PC-3 (cell line): ENCODE measurements at regions not wholly inside any gene's neighbourhood (a gene's known extent, or its start where the extent isn't known, plus 50 kb on each side); places are given as distances from the start of the nearest gene placed in this dataset.

Experiments
- EZH2 ChIP-seq: fragments of 300-600 bp; sonication (generic); IDR thresholded peaks from one replicate; pipeline ENCODE4 v1.6.1; 2017; ENCODE audit warnings: antibody characterized with exemption, mild to moderate bottlenecking, low read length; ENCODE audit not compliant: unreplicated experiment
- EZH2phosphoT487 ChIP-seq: fragments of 300-600 bp; sonication (generic); IDR thresholded peaks from 2 replicates; pipeline ENCODE4 v1.6.1; 2018; ENCODE audit warnings: mild to moderate bottlenecking, antibody characterized with exemption, low read length, borderline replicate concordance
- TF ChIP-seq, protein P1 (sequence below): fragments of 300-600 bp; sonication (generic); conservative IDR thresholded peaks from 2 replicates; pipeline ENCODE4 v1.5.1; 2017; ENCODE audit warnings: antibody characterized with exemption, low read depth, mild to moderate bottlenecking, low read length

DNA sequence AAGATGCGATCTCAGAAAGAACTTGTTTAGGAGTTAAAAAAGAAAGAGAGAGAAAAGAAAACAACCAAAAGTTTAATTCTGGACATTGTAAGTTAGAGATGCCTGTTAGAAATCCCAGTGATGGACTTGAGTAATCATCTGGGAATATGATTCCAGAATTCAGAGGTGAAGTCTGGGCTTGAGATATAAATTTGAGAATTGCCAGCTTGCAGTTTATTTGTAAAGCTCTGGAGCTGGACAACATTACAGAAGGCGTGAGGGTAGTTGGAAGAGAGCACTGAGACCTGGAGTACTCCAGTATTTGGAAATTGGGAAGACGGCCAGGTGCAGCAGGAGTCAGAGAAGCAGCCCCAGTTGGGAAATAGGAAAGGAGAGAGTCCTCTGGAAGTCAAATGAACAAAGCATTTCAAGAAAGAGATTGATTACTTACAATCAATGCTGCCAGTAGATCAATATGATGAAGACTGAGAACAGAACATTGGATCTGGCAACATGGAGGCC is 128.8 kb upstream of the ARHGAP28 start:
- TF ChIP-seq, protein P1, sequence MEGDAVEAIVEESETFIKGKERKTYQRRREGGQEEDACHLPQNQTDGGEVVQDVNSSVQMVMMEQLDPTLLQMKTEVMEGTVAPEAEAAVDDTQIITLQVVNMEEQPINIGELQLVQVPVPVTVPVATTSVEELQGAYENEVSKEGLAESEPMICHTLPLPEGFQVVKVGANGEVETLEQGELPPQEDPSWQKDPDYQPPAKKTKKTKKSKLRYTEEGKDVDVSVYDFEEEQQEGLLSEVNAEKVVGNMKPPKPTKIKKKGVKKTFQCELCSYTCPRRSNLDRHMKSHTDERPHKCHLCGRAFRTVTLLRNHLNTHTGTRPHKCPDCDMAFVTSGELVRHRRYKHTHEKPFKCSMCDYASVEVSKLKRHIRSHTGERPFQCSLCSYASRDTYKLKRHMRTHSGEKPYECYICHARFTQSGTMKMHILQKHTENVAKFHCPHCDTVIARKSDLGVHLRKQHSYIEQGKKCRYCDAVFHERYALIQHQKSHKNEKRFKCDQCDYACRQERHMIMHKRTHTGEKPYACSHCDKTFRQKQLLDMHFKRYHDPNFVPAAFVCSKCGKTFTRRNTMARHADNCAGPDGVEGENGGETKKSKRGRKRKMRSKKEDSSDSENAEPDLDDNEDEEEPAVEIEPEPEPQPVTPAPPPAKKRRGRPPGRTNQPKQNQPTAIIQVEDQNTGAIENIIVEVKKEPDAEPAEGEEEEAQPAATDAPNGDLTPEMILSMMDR: no peak
- no peak for TF ChIP-seq EZH2
- TF ChIP-seq EZH2phosphoT487: no peak
